ENCODE measurements at regions not wholly inside any gene's neighbourhood (a gene's known extent, or its start where the extent isn't known, plus 50 kb on each side); places are given as distances from the start of the nearest gene placed in this dataset.

GRCh38 chr6:22928775-22929174 is 359.4 kb downstream of the HDGFL1 start:
- no peaks in the 10 kb centered on the region for H3K27me3 ChIP-seq (replicated peaks in 1 of 2; ENCODE audit: control insufficient read depth in 2 of 2, extremely low read depth in 1 of 2, insufficient read depth in 2 of 2, low read length in 1 of 2)
- H3K4me1 Mint-ChIP-seq, result no peaks in the 10 kb centered on the region
- ATAC-seq (replicated peaks in 1 of 4), result no peak
- H3K9me3 Mint-ChIP-seq, result no peaks in the 10 kb centered on the region
- no peak overlapping the region for H3K4me3 ChIP-seq (ENCODE audit: control insufficient read depth in 1 of 2, extremely low read depth in 1 of 2, low read length in 1 of 2)
- H3K4me3 Mint-ChIP-seq, result no peak overlapping the region
- WGBS (ENCODE audit: insufficient coverage), result 43% methylated on average over 1 of the region's 2 CpGs
- H3K36me3 Mint-ChIP-seq, result no peaks in the 10 kb centered on the region
- H3K9me3 ChIP-seq, result no peaks in the 10 kb centered on the region
- H3K27ac Mint-ChIP-seq, result no peak overlapping the region
- no peak for DNase-seq
- CTCF ChIA-PET, result no interaction called here
- H3K27ac ChIP-seq (ENCODE audit: low read length), result no peak overlapping the region
- no peaks in the 10 kb centered on the region for H3K36me3 ChIP-seq (ENCODE audit: control insufficient read depth in 2 of 2, extremely low read depth in 1 of 2, insufficient read depth in 1 of 2, low read length in 1 of 2)
- peaks cover 0 to 9% of the 10 kb centered on the region in 2 experiments for H3K4me1 ChIP-seq (ENCODE audit: control insufficient read depth in 1 of 2, extremely low read depth in 1 of 2, insufficient read depth in 2 of 2, low read length in 2 of 2)
- H3K27me3 Mint-ChIP-seq, result no peaks in the 10 kb centered on the region
- POLR2A ChIA-PET, result no interaction called here

- no peak overlapping the region for H3K4me3 ChIP-seq (ENCODE audit: control insufficient read depth in 1 of 2, extremely low read depth in 1 of 2, low read length in 1 of 2)
- POLR2A ChIA-PET, result no interaction called here
- H3K4me1 ChIP-seq (ENCODE audit: control insufficient read depth in 1 of 2, extremely low read depth in 1 of 2, insufficient read depth in 2 of 2, low read length in 2 of 2), result peaks cover 0 to 9% of the 10 kb centered on the region in 2 experiments
- Mint-ChIP-seq H3K36me3 (no peaks in the 10 kb centered on the region), H3K27ac (no peak overlapping the region), H3K4me3 (no peak overlapping the region), H3K4me1 (no peaks in the 10 kb centered on the region), H3K27me3 (no peaks in the 10 kb centered on the region), H3K9me3 (no peaks in the 10 kb centered on the region)
- no peak overlapping the region for H3K27ac ChIP-seq (ENCODE audit: low read length)
- 0% methylated on average over 2 of the region's 4 CpGs for WGBS (ENCODE audit: insufficient coverage)
- ATAC-seq (replicated peaks in 1 of 4) (no peak), DNase-seq (no peak)
- H3K36me3 ChIP-seq (ENCODE audit: control insufficient read depth in 2 of 2, extremely low read depth in 1 of 2, insufficient read depth in 1 of 2, low read length in 1 of 2), result no peaks in the 10 kb centered on the region
- H3K27me3 ChIP-seq (replicated peaks in 1 of 2; ENCODE audit: control insufficient read depth in 2 of 2, extremely low read depth in 1 of 2, insufficient read depth in 2 of 2, low read length in 1 of 2), result no peaks in the 10 kb centered on the region
- CTCF ChIA-PET, result no interaction called here
- H3K9me3 ChIP-seq, result no peaks in the 10 kb centered on the region
Observed at GRCh38 chr6:22929311-22929985, 360.1 kb downstream of the HDGFL1 start.

GRCh38 chr6:22940581-22941290 is 371.4 kb downstream of the HDGFL1 start:
- H3K9me3 ChIP-seq, result no peaks in the 10 kb centered on the region
- Mint-ChIP-seq H3K36me3 (no peaks in the 10 kb centered on the region), H3K9me3 (peaks cover 0 to 2% (median 0%) of the 10 kb centered on the region in 3 donors), H3K27ac (no peak overlapping the region), H3K4me1 (no peaks in the 10 kb centered on the region), H3K4me3 (no peak overlapping the region), H3K27me3 (peaks cover 0 to 4% of the 10 kb centered on the region in 2 donors)
- no peaks in the 10 kb centered on the region for H3K4me1 ChIP-seq (ENCODE audit: control insufficient read depth in 1 of 2, extremely low read depth in 1 of 2, insufficient read depth in 2 of 2, low read length in 2 of 2)
- ChIA-PET CTCF (no interaction called here), POLR2A (no interaction called here)
- DNase-seq, result no peak
- 64% methylated on average over 5 of the region's 6 CpGs for WGBS (ENCODE audit: insufficient coverage)
- H3K4me3 ChIP-seq (ENCODE audit: control insufficient read depth in 1 of 2, extremely low read depth in 1 of 2, low read length in 1 of 2), result no peak overlapping the region
- H3K36me3 ChIP-seq (ENCODE audit: control insufficient read depth in 2 of 2, extremely low read depth in 1 of 2, insufficient read depth in 1 of 2, low read length in 1 of 2), result no peaks in the 10 kb centered on the region
- no peak overlapping the region for H3K27ac ChIP-seq (ENCODE audit: low read length)
- no peak for ATAC-seq (replicated peaks in 1 of 4)
- no peaks in the 10 kb centered on the region for H3K27me3 ChIP-seq (replicated peaks in 1 of 2; ENCODE audit: control insufficient read depth in 2 of 2, extremely low read depth in 1 of 2, insufficient read depth in 2 of 2, low read length in 1 of 2)

- no peaks in the 10 kb centered on the region for H3K27me3 ChIP-seq (replicated peaks in 1 of 2; ENCODE audit: control insufficient read depth in 2 of 2, extremely low read depth in 1 of 2, insufficient read depth in 2 of 2, low read length in 1 of 2)
- DNase-seq, result no peak
- H3K4me3 Mint-ChIP-seq, result no peak overlapping the region
- no peaks in the 10 kb centered on the region for H3K4me1 Mint-ChIP-seq
- no peak overlapping the region for H3K27ac ChIP-seq (ENCODE audit: low read length)
- no peaks in the 10 kb centered on the region for H3K9me3 ChIP-seq
- CTCF ChIA-PET, result no interaction called here
- H3K4me3 ChIP-seq (ENCODE audit: control insufficient read depth in 1 of 2, extremely low read depth in 1 of 2, low read length in 1 of 2), result no peak overlapping the region
- ATAC-seq (replicated peaks in 1 of 4), result no peak
- no peak overlapping the region for H3K27ac Mint-ChIP-seq
- H3K36me3 ChIP-seq (ENCODE audit: control insufficient read depth in 2 of 2, extremely low read depth in 1 of 2, insufficient read depth in 1 of 2, low read length in 1 of 2), result no peaks in the 10 kb centered on the region
- H3K27me3 Mint-ChIP-seq, result peaks cover 0 to 4% of the 10 kb centered on the region in 2 donors
- H3K9me3 Mint-ChIP-seq, result no peaks in the 10 kb centered on the region
- POLR2A ChIA-PET, result no interaction called here
- no CpG with 5 or more reads among the region's 2 CpGs for WGBS (ENCODE audit: insufficient coverage)
- no peaks in the 10 kb centered on the region for H3K36me3 Mint-ChIP-seq
- no peaks in the 10 kb centered on the region for H3K4me1 ChIP-seq (ENCODE audit: control insufficient read depth in 1 of 2, extremely low read depth in 1 of 2, insufficient read depth in 2 of 2, low read length in 2 of 2)
Observed at GRCh38 chr6:22942403-22942802, 373.0 kb downstream of the HDGFL1 start.

GRCh38 chr6:22943327-22943726 is 374.0 kb downstream of the HDGFL1 start:
- no peaks in the 10 kb centered on the region for H3K27me3 Mint-ChIP-seq
- CTCF ChIA-PET, result no interaction called here

GRCh38 chr6:22949967-22950366 is 380.6 kb downstream of the HDGFL1 start:
- no peaks in the 10 kb centered on the region for H3K36me3 ChIP-seq (ENCODE audit: control insufficient read depth in 2 of 2, extremely low read depth in 1 of 2, insufficient read depth in 1 of 2, low read length in 1 of 2)
- no peak overlapping the region for H3K27ac ChIP-seq (ENCODE audit: low read length)
- no CpG with 5 or more reads among the region's 1 CpG for WGBS (ENCODE audit: insufficient coverage)
- Mint-ChIP-seq H3K4me1 (peaks cover 3 to 9% (median 7%) of the 10 kb centered on the region in 3 donors), H3K9me3 (peaks cover 0 to 2% (median 0%) of the 10 kb centered on the region in 3 donors), H3K27me3 (no peaks in the 10 kb centered on the region), H3K4me3 (no peak overlapping the region), H3K27ac (no peak overlapping the region), H3K36me3 (no peaks in the 10 kb centered on the region)
- CTCF ChIA-PET, result no interaction called here
- H3K27me3 ChIP-seq (replicated peaks in 1 of 2; ENCODE audit: control insufficient read depth in 2 of 2, extremely low read depth in 1 of 2, insufficient read depth in 2 of 2, low read length in 1 of 2), result no peaks in the 10 kb centered on the region
- no peaks in the 10 kb centered on the region for H3K9me3 ChIP-seq
- POLR2A ChIA-PET, result no interaction called here
- no peak overlapping the region for H3K4me3 ChIP-seq (ENCODE audit: control insufficient read depth in 1 of 2, extremely low read depth in 1 of 2, low read length in 1 of 2)
- H3K4me1 ChIP-seq (ENCODE audit: control insufficient read depth in 1 of 2, extremely low read depth in 1 of 2, insufficient read depth in 2 of 2, low read length in 2 of 2), result peaks cover 0 to 3% of the 10 kb centered on the region in 2 experiments
- DNase-seq (no peak), ATAC-seq (replicated peaks in 1 of 4) (no peak)

More at GRCh38 chr6:22943327-22943726, 374.0 kb downstream of the HDGFL1 start:
- no CpG with 5 or more reads among the region's 2 CpGs for WGBS (ENCODE audit: insufficient coverage)
- H3K4me1 ChIP-seq (ENCODE audit: control insufficient read depth in 1 of 2, extremely low read depth in 1 of 2, insufficient read depth in 2 of 2, low read length in 2 of 2), result no peaks in the 10 kb centered on the region
- no peak overlapping the region for H3K27ac ChIP-seq (ENCODE audit: low read length)
- no peaks in the 10 kb centered on the region for H3K27me3 ChIP-seq (replicated peaks in 1 of 2; ENCODE audit: control insufficient read depth in 2 of 2, extremely low read depth in 1 of 2, insufficient read depth in 2 of 2, low read length in 1 of 2)
- POLR2A ChIA-PET, result no interaction called here
- Mint-ChIP-seq H3K4me3 (no peak overlapping the region), H3K27ac (no peak overlapping the region), H3K36me3 (no peaks in the 10 kb centered on the region), H3K4me1 (no peaks in the 10 kb centered on the region), H3K9me3 (no peaks in the 10 kb centered on the region)
- H3K9me3 ChIP-seq, result no peaks in the 10 kb centered on the region
- no peak overlapping the region for H3K4me3 ChIP-seq (ENCODE audit: control insufficient read depth in 1 of 2, extremely low read depth in 1 of 2, low read length in 1 of 2)
- ATAC-seq (replicated peaks in 1 of 4), result no peak
- H3K36me3 ChIP-seq (ENCODE audit: control insufficient read depth in 2 of 2, extremely low read depth in 1 of 2, insufficient read depth in 1 of 2, low read length in 1 of 2), result no peaks in the 10 kb centered on the region
- no peak for DNase-seq

All from T-cell (primary cell).